Mesodermal cell (in vitro differentiated cells): ENCODE measurements at regions not wholly inside any gene's neighbourhood (a gene's known extent, or its start where the extent isn't known, plus 50 kb on each side); places are given as distances from the start of the nearest gene placed in this dataset.

ENCODE experiments used
- H3K27ac ChIP-seq: 2 replicates; pipeline ENCODE4 v1.7.0; 2013; ENCODE audit warnings: mild to moderate bottlenecking, low read depth, low read length, moderate library complexity; ENCODE audit not compliant: severe bottlenecking
- H3K36me3 ChIP-seq: 2 replicates; pipeline ENCODE4 v1.7.1; 2013; ENCODE audit warnings: mild to moderate bottlenecking, low read length, moderate library complexity; ENCODE audit not compliant: control insufficient read depth, insufficient read depth
- H3K4me1 ChIP-seq: one replicate; pipeline ENCODE4 v1.7.1; 2013; ENCODE audit warnings: mild to moderate bottlenecking, low read length; ENCODE audit not compliant: insufficient read depth, control insufficient read depth, poor library complexity, severe bottlenecking
- H3K4me3 ChIP-seq: 2 replicates; pipeline ENCODE4 v1.7.0; 2013; ENCODE audit warnings: low read length, control low read depth, mild to moderate bottlenecking; ENCODE audit not compliant: insufficient read depth, poor library complexity, severe bottlenecking; ENCODE audit errors: extremely low read depth
- H3K9me3 ChIP-seq: 2 replicates; pipeline ENCODE4 v1.7.1; 2013; ENCODE audit warnings: mild to moderate bottlenecking, low read length, moderate library complexity; ENCODE audit not compliant: control insufficient read depth
- WGBS, 2 experiments: methylation state at CpG; one replicate each; pipeline ENCODE4 v1.1.5; 2013; ENCODE audit warnings: missing lambda C conversion rate in 2 of 2; ENCODE audit not compliant: insufficient coverage in 2 of 2; 5-methylcytosine and 5-hydroxymethylcytosine counted together

DNA sequence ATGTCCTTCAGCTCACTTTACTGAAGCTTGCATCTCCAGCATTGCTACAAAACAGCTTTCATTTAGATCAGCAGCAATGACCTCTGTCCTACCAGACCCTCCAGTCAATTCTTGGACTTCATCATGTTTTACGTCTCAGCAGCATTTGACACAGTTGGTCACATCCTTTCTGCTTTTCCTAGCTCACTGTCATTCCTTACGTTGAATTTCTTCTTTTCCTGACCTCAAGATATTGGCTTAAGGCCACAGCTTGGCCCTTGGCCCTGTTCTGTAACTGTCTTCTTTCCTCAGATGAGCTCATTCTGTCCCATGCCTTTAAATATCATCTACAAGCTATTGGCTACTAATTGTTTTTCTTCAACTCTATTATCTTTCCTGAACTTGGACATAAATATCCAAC lies 576.2 kb upstream of the KCNMB2 start:
- 85 to 100% methylated on average over 2 of the region's 2 CpGs for WGBS, 2 experiments
- H3K36me3 ChIP-seq = no peaks in the 10 kb centered on the region
- H3K9me3 ChIP-seq = no peaks in the 10 kb centered on the region
- no peaks in the 10 kb centered on the region for H3K4me1 ChIP-seq
- H3K4me3 ChIP-seq = no peak overlapping the region
- no peak overlapping the region for H3K27ac ChIP-seq

DNA sequence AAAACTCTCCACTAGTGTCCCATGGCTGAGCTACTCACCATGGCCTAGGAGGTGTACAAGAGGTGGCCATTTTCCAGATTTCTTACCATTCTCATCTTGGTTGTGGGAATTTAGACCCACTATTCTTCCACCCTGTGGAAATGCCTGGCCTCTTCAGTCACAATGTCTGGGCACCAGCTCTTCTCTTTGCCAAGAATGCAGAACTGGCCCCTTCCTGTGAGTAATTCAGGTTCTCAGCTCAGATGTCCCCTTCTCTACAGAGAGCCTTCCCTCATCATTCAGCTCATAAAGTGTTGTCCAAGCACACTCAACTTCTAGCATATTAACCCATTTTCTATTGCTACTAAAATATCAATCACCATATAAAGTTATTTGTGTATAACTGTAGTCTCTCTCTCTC lies 575.5 kb upstream of the KCNMB2 start:
- no peak overlapping the region for H3K27ac ChIP-seq
- H3K36me3 ChIP-seq = no peaks in the 10 kb centered on the region
- H3K4me3 ChIP-seq = no peak overlapping the region
- H3K9me3 ChIP-seq = no peaks in the 10 kb centered on the region
- no peaks in the 10 kb centered on the region for H3K4me1 ChIP-seq

DNA sequence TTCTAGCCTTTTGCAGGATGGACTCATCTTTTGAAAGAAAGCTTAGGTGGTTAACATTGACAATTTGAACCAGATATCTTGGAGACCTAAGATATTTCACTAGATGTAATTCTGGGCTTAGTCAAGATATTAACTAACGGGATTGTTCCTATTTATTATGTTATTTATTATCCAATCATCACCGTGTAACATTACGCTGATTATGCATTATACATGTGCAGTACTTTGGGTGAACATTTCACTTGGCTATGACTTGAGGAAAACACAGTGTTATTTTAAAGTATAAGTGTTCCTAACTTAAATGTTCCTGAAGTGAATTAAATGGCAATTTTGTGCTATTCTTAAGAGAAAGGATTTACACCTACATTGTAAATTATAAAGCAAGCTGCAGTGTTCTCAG lies 574.5 kb upstream of the KCNMB2 start:
- no CpG with 5 or more reads among the region's 3 CpGs for WGBS, 2 experiments
- Histone ChIP-seq H3K27ac (no peak overlapping the region), H3K36me3 (no peaks in the 10 kb centered on the region), H3K9me3 (no peaks in the 10 kb centered on the region), H3K4me1 (no peaks in the 10 kb centered on the region), H3K4me3 (no peak overlapping the region)

DNA sequence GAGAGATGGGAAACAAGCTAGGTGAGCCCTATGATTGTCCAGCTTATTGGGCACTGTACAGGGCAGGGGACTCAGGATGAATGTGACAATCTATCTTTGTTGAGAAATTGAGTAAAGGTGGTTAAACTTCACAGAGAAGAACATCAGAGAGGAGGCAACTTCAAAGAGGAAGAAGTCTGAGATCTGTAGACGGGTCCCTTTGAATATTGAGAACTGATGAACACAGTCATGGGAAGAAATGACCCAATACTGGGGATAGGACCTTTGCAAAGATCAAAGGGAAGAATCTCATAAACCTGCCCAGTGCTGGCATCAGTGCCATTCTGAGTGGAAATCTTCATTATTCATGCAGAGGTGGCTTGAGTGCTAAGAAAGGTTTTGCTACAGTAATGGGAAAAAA lies 569.7 kb upstream of the KCNMB2 start:
- H3K9me3 ChIP-seq = no peaks in the 10 kb centered on the region
- H3K36me3 ChIP-seq = no peaks in the 10 kb centered on the region
- H3K27ac ChIP-seq = no peak overlapping the region
- WGBS, 2 experiments = 91 to 100% methylated on average over 1 of the region's 1 CpG
- no peak overlapping the region for H3K4me3 ChIP-seq
- no peaks in the 10 kb centered on the region for H3K4me1 ChIP-seq

DNA sequence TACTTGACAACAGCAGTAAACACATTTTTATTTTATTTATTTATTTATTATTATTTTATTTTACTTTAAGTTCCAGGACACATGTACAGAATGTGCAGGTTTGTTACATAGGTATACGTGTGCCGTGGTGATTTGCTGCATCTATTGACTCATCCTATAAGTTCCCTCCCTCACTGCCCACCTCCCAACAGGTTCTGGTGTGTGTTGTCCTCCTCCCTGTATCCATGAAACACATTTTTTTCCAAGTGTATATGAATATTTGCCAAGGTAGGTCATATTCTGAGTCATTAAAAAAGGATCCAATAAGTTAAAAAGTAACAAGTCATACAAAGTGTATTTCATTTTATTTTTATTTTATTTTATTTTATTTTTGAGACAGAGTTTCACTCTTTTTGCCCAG lies 567.3 kb upstream of the KCNMB2 start:
- no peak overlapping the region for H3K4me3 ChIP-seq
- no peak overlapping the region for H3K27ac ChIP-seq
- no CpG with 5 or more reads among the region's 2 CpGs for WGBS, 2 experiments
- H3K4me1 ChIP-seq = peaks cover 4% of the 10 kb centered on the region
- no peaks in the 10 kb centered on the region for H3K9me3 ChIP-seq
- H3K36me3 ChIP-seq = no peaks in the 10 kb centered on the region

DNA sequence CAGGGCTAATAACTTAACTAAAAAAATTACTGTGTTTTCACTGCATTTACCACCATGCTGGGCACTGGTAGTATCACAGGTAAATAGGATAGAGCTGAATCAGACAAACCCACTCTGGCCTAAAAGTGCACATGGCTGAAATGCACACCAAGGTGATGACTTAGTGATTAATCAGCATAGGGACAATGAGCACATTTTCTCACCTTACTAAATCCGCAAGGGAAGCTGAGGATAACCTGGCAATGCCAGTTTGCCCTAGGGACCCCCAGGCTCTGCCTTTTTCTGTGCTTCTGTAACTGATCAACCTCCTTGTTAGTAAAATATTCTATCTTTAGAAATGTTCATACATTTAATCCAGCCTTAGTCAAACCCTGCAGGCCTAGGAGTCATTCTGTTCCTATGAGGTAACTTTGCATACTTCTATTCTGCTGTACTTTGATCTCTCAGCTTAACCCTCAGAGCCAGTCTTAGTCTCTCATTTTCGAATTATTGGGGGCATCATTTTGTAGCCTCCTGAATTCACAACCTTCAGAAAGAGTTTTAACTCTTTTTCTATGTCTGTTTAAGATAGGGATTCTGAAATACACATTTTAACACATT lies 562.9 kb upstream of the KCNMB2 start:
- Histone ChIP-seq H3K36me3 (no peaks in the 10 kb centered on the region), H3K4me1 (peaks cover 10% of the 10 kb centered on the region), H3K9me3 (no peaks in the 10 kb centered on the region), H3K27ac (no peak overlapping the region), H3K4me3 (no peak overlapping the region)
- 93% methylated on average over 2 of the region's 2 CpGs; no CpG with 5 or more reads in 1 of the 2 experiments for WGBS, 2 experiments

DNA sequence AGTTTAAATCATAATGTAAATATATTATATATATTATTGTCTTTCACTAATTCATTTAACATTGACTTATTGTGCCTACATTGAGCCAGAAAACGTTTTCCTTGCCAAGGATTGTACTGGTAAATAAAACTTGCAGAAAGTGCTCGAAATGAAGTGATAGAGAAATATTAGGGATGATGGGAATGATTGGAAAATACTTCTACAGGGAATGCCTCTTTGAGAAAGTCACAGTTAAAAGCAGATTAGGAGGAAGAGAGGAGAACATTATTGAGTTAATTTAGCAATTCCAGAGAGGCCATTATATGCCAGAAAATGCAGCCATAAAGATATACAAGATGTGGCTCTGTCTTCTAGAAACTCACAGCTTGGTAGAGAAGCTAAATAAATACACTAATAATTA lies 560.0 kb upstream of the KCNMB2 start:
- Histone ChIP-seq H3K4me3 (no peak overlapping the region), H3K9me3 (no peaks in the 10 kb centered on the region), H3K36me3 (no peaks in the 10 kb centered on the region), H3K27ac (no peak overlapping the region), H3K4me1 (peaks cover 10% of the 10 kb centered on the region)
- 63 to 100% methylated on average over 1 to 2 of the region's 2 CpGs for WGBS, 2 experiments

DNA sequence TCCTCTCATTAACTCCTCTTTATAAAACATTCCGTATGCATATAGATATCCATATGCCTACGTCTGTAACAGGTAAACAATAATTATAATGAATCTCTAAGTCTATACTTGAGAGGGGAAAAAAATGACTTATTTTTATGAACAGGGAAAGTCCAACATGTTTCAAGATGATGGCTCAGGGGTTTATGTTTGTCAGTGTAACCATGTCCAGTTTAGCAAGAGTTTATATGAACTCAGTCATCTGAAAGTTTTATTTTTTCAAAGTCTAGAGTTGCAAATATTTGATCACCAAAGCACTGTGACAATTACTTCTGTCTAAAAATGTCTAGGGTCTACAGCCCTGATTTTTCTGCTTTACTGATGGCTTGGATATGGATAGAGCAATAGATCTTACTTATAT lies 559.4 kb upstream of the KCNMB2 start:
- H3K9me3 ChIP-seq = no peaks in the 10 kb centered on the region
- peaks cover 10% of the 10 kb centered on the region for H3K4me1 ChIP-seq
- no peaks in the 10 kb centered on the region for H3K36me3 ChIP-seq
- H3K27ac ChIP-seq = no peak overlapping the region
- WGBS, 2 experiments = no CpG with 5 or more reads among the region's 2 CpGs
- H3K4me3 ChIP-seq = no peak overlapping the region

DNA sequence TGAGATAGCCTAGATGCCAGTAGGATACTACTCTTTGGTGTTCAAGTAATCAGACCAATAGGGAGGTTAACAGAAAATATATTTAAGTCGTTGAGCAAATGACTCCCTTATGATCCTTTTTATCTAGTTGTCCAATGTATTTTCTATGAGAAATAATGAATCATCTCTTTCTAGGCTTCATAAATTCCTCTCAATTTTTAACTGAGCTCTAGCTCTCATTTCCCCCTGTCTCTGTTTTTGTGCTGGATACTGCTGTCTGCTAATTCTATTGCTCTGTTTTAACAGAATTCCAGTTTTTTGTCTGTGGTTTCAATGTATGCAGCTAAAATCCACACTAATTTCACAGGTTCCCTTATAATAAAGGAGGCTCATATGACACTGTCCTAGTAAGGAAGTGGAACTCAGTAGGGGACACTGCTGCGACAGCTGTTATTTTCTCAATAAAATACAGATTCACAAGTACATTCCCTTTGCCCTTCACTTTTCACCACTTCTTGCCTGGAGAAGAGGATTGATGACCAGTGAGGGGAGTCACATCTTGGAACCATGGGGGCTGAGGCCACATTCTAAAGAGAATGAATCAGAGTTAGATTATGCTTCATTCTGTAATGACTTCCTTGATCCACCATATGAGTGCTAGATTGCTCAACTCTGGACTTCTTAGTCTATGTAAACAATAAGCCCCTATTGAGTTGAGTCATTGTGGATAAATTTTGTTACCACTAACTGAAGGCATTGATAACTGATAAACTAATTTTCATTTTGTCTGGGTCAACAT lies 558.7 kb upstream of the KCNMB2 start:
- H3K4me3 ChIP-seq = no peak overlapping the region
- H3K36me3 ChIP-seq = no peaks in the 10 kb centered on the region
- H3K27ac ChIP-seq = peak overlapping the region; percentile 33
- no CpG with 5 or more reads among the region's 2 CpGs for WGBS, 2 experiments
- H3K4me1 ChIP-seq = peaks cover 10% of the 10 kb centered on the region
- H3K9me3 ChIP-seq = no peaks in the 10 kb centered on the region

DNA sequence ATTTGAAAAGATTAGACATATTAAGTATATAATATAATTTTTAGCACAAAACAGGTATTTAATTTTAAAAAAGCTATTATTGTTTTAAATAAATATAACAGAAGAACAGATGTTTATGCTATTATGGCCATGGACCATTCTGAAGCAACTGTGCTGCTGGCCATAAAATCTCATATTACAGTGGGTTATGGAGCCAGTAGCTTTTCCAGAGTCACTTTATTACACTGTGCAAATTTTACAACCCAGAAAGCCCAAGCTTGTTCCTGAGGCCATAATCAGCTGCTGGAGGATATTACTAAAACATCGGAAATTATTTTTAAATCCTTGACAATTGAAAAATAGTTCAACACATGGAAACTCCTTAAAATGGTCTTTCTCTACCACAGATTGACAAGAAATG lies 557.3 kb upstream of the KCNMB2 start:
- no peaks in the 10 kb centered on the region for H3K36me3 ChIP-seq
- 100% methylated on average over 1 of the region's 1 CpG; no CpG with 5 or more reads in 1 of the 2 experiments for WGBS, 2 experiments
- H3K4me1 ChIP-seq = peaks cover 6% of the 10 kb centered on the region
- no peak overlapping the region for H3K4me3 ChIP-seq
- no peaks in the 10 kb centered on the region for H3K9me3 ChIP-seq
- no peak overlapping the region for H3K27ac ChIP-seq

DNA sequence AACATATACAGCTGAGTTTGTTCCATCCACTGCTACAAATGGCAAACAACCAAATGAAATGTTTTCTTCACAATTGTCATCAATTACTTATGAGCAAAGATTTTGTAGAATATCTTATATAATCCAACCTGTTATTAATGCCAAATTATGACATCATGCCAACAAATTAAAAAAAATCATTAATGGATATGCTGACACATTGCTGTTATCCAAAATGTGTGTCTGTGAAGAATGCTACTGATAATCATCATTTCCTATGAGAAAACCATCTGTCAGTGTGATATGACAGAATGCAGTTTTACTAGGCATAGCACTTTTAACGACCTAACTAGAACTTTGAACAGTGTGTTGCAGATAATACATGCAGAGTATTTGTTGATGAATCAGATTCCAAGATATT lies 556.5 kb upstream of the KCNMB2 start:
- Histone ChIP-seq H3K36me3 (no peaks in the 10 kb centered on the region), H3K9me3 (no peaks in the 10 kb centered on the region), H3K27ac (no peak overlapping the region), H3K4me1 (peaks cover 6% of the 10 kb centered on the region), H3K4me3 (no peak overlapping the region)
- no CpG with 5 or more reads among the region's 1 CpG for WGBS, 2 experiments
